Prostate gland (tissue), 2 donors: ENCODE measurements at regions not wholly inside any gene's neighbourhood (a gene's known extent, or its start where the extent isn't known, plus 50 kb on each side); places are given as distances from the start of the nearest gene placed in this dataset.

Experiments
- POLR2A ChIP-seq: fragments of 450-650 bp; IDR thresholded peaks from one replicate; pipeline ENCODE4 v1.6.1; 2016; ENCODE audit warnings: antibody characterized with exemption, mild to moderate bottlenecking
- TF ChIP-seq, protein P1 (sequence below), 4 experiments: fragments of 200-600 bp in 2 of 4; fragments of 450-650 bp in 2 of 4; sonication (generic) in 2 of 4; IDR thresholded peaks; 1 replicate in 3 of 4; 2 replicates in 1 of 4; pipeline ENCODE4 v1.5.1; 2016 to 2019; ENCODE audit warnings: antibody characterized with exemption in 4 of 4, mild to moderate bottlenecking in 2 of 4, moderate library complexity in 2 of 4

DNA sequence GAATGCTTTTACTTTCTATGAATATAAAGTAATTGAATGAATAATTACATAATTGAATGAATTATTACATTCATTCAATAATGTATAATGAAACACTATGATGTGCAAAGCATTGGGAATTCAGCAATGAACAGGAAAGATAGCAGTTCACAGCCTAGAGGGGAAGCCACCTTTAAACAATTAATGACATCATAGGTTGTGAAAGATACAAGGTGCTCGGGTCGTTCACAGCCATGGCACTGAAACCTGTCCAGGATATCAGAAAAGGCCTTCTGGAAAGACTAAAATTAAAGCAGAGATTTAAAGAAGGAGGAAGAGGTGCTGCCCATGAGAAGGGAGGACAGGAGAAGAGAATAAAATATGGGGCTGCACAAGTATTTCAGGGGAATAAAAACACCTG, 171.4 kb upstream of the KLF4 start:
- TF ChIP-seq, protein P1, sequence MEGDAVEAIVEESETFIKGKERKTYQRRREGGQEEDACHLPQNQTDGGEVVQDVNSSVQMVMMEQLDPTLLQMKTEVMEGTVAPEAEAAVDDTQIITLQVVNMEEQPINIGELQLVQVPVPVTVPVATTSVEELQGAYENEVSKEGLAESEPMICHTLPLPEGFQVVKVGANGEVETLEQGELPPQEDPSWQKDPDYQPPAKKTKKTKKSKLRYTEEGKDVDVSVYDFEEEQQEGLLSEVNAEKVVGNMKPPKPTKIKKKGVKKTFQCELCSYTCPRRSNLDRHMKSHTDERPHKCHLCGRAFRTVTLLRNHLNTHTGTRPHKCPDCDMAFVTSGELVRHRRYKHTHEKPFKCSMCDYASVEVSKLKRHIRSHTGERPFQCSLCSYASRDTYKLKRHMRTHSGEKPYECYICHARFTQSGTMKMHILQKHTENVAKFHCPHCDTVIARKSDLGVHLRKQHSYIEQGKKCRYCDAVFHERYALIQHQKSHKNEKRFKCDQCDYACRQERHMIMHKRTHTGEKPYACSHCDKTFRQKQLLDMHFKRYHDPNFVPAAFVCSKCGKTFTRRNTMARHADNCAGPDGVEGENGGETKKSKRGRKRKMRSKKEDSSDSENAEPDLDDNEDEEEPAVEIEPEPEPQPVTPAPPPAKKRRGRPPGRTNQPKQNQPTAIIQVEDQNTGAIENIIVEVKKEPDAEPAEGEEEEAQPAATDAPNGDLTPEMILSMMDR (IDR thresholded peaks at IDR 0.05) = no peak
- TF ChIP-seq POLR2A = no peak
